ENCODE measurements at regions not wholly inside any gene's neighbourhood (a gene's known extent, or its start where the extent isn't known, plus 50 kb on each side); places are given as distances from the start of the nearest gene placed in this dataset.
"Not testable (repeated sequence)": the region's sequence is repeated elsewhere in the genome, so short reads cannot be mapped to it uniquely, and the experiment has no call there.

DNA sequence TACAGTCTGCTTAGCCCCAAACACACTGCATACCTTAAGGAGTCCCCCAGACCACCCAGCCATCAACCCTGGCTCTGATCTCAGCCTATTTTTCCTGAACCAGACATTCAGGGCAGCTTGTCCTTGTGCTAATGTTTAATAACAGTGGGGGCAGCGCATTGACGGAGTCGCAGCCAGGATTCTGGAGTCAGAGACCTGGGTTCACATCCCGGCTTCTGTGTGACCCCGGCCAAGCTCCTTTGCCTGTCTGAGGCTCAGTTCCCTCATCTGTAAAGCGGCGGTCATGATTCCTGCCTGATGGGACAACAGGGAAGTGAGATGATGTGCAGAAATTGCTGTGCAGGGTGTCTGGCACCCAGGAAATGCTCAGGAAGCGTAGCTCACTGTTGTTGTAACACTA, 63.1 kb downstream of the MATN1 start:
- no peak for DNase-seq

DNA sequence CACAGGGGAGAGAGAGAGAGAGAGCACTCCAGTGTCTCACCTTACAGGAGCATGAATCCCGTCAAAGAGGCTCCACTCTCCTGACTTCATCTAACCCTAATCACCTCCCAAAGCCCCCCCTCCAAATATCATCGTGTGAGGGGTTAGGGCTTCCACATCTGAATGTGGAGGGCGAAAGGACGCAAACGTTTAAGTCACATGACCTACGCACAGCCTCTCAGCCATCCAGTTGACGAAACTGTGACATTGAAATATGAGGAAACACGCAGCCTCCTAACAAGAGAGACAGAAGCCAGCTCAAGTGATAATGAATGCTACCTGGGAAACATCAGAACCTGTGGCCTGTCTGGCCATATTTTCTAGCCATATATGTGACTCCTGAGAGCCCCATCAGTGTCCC, 63.7 kb downstream of the MATN1 start:
- DNase-seq, result no peak

GRCh38 chr1:30658375-30658774, 65.0 kb downstream of the MATN1 start:
- DNase-seq, result not testable (repeated sequence)

GRCh38 chr1:30658014-30658336, 65.4 kb downstream of the MATN1 start:
- DNase-seq, result no peak

DNA sequence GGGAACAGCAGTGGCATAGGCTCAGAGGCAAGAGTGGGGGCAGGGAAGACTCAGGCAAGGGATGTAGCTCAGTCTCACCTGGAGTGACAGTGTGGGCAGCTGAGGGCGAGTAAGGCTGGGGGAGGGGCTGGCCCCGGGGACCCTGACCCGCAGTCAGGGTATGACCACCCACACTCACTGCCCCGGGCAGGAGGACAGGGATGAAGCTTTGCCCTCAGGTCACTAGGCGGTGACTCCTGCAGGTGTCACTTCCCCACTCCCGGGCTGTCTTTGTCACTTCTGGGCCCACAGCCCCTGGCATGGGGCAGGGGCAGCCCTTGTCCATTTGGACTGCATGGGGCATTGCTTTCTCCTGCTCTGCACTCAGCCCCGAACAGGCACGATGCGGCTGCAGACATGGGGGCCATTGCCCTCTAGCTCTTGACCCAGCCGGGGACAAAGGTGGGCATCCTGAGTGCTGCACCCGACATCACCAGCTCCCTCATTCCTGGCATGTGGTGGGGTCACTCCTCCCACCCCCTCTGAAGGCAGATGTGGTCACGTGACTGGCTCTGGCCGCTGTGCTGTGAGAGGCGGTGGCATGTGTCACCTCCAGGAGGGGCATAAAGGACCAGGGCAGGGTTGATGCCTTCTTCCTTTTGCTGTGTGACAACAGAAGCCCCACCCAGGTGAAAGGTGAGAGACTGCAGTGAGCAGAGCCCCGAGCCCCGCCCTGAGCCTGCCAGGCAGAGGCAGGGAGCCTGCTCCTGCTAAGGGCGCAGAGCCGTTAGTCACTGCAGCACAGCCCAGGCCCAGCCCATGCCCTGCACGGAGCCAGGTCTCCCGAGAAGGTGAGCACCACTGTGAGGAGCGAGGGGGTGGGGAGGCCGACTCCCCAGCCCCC, 66.0 kb downstream of the MATN1 start:
- no peak for DNase-seq

DNA sequence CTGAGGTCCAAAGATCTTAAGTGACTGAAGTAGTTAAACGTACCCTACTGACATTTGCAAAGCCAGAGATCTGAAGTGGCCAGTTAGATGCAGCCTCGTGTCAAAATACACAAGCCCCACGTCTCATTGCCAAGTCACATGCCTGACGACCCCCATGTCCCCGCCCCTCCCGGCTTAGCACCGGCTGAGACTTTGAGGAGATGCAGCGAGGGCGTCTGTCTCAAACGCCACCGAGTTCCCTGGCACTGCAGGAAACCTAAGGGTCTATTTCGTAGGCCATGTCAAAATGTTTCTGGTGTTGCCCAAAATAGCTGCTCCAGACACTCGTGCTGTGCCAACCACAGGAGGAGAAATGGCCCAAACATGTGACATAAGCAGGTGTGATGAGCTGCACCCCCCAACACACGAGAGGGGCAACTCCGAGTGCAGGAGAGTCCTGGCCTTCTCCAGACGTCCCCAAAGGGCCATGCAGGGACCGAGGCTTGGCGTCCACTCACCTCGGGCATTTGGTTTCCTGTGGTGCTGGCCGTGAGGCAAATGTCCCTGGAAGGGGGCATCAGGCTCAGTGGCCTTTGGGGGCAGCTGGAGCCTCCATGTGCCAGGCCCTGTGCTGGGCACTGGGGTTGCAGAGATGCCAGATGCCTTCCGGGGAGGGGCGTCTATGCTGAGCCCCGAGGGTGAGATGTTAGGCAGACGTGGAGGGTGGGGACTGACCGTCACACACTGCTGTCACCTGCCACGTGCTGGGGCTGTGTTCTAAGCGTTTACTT, 67.0 kb downstream of the MATN1 start:
- DNase-seq, result no peak

DNA sequence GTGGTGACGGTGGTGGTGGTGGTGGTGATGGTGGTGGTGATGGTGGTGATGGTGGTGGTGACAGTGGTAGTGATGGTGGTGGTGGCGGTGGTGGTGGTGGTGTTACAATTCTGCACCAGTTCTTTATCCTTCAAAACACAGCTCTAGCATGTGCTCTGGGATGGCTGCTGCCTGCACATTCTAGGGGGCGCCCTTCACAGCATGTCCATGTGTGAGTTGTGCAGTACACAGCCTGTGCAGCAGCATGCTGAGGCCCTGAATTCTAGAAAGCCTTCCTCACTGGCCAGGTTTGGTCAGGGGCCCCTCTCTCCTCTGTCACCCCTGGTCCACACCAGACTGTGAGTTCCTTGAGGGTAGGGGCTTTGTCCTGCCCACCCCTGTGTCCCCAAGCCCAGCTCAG, 67.7 kb downstream of the MATN1 start:
- DNase-seq, result no peak

GRCh38 chr1:30654188-30654587, 69.2 kb downstream of the MATN1 start:
- no peak for DNase-seq

DNA sequence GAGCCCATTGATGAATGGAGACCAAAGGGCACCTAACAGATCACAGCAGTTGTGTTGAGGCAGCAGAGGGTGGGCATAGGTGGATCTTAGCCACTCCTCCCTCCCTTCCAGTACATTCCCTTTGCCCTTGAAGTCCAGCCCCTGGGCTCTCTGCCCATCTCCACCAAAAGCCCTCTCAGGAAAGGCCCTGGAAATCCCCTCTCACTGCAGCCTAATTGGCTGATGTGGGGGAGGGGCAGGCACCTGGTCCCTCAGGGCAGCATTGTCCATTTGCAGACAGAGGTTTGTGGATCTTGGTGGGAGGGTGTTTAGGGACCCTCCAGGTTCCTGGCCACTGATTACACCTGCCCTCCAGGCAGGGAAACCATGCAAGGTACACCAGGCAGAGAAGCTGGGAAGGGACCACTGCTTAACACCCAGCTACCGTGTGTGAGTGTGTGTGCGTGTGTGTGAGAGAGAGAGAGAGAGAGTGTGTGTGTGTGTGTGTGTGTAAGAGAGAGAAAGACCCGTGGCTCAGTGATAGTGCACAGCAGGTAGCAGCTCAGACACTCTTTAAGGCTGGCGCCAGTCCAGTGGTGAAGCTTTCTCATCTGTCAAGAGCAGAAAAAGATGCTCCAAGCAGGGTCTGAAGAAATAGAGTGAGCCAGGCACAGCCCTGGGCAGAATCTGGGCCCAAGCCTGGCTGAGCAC, 71.1 kb downstream of the MATN1 start:
- no peak for DNase-seq

DNA sequence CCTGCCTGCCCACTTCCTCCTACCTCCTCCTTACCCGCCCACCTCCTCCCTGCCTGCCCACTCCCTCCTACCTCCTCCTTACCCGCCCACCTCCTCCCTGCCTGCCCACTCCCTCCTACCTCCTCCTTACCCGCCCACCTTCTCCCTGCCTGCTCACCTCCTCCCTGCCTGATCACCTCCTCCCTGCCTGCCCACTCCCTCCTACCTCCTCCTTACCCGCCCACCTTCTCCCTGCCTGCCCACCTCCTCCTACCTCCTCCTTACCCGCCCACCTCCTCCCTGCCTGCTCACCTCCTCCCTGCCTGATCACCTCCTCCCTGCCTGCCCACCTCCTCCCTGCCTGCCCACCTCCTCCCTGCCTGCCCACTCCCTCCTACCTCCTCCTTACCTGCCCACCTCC, 72.0 kb downstream of the MATN1 start:
- DNase-seq, result not testable (repeated sequence)

- DNase-seq, result no peak
These were observed 72.4 kb downstream of the MATN1 start for GRCh38 chr1:30650968-30651320.

DNA sequence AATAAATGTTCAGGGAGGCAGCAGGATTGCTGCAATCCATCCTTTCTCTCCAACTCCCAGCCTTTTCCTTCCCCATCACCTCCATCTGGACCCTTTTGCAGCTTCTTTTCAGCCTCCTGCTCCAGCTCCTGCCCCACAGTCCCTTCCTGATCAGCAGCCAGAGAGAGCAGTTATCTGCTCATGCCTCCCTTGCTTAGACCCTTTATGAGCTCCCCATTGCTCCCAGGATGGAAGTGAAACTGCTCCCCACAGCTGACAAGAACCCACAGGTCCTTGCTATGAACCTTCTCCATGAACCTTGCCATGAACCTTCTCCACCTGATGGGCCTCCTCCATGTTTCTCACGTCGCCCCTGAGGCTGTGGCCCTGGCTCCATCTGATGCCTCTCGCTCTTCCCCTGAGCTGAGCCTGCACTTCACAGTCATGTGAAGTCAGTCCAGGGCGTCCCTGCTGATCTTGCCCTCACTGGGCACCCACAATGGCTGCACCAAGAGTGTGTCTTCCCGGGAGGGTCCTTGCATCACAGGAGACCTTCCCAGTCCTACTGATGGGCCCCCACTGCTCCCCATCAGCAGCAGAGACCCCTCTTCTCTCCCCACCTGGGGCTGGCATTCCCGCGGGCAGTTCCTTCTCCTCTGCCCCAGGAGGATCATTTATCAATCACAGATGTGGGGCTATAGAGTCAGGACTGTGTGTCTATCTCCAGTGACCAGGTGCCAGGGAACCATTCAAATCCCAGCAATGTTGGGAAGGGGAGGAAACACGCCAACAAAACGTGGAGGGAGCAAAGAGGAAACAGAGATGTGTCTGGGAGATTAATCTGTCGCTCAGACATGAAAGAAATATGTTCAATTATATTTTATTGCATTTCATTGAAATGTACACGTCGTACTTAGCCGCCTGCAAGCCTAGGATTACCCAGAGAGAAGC, 73.1 kb downstream of the MATN1 start:
- no peak for DNase-seq

- DNase-seq, result no peak
These were observed 73.9 kb downstream of the MATN1 start for GRCh38 chr1:30649321-30649991.

DNA sequence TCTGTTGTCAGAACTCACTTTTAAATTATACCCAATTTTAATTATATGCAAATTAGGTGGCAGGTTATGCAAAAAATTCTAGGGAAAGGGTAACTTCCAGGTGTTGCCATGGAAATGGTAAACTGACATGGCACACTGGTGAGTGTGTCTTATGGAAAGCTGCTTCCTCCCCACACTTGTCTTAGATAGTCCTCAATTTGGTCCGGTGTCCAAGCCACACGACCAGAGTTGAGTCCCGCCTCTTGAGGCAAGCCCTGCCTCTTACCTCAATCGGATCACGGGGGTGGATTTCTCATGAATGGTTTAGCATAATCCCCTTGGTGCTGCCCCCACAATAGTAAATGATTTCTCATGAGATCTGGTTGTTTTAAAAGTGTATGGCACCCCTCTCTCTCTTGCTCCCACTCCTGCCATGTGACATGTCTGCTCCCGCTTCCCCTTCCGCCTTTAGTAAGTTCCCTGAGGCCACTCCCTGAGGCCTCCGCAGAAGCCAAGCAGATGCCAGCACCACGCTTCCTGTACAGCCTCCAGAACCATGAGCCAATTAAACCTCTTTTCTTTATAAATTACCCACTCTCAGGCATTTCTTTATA, 74.9 kb downstream of the MATN1 start:
- DNase-seq, result no peak

- no peak for DNase-seq
These were observed 77.6 kb downstream of the MATN1 start for GRCh38 chr1:30645807-30646206.

DNA sequence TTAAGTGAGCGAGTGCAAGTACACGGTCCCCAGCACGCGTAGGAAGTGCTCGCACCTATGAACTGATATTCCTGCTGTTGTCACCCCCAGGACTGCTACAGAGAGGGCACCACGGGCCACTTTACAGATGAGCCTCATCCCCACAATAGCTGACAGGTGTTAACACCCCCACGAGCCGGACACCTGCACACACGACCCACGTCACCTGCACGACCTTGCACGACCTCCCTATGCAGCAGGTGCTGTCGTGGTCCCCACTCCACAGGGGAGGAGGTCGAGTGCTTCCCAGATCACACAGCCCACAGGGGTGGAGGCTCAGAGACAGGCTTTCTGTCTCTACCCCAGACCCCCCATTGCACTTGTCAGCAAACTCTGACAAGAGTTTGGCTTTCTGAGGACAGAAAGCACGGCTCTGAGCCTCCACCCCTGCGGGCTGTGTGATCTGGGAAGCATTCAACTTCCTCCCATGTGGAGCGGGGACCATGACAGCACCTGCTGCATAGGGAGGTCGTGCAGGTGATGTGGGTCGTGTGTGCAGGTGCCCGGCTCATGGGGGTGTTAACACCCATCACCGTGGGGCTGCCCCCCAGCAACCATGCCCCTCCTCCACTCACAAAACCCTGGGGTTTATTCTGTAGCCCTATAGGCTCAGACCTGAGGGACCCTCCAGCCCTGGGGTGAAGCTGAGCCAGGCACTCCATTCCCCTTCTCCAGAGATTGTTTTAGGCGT, 80.8 kb downstream of the MATN1 start:
- DNase-seq, result no peak

DNA sequence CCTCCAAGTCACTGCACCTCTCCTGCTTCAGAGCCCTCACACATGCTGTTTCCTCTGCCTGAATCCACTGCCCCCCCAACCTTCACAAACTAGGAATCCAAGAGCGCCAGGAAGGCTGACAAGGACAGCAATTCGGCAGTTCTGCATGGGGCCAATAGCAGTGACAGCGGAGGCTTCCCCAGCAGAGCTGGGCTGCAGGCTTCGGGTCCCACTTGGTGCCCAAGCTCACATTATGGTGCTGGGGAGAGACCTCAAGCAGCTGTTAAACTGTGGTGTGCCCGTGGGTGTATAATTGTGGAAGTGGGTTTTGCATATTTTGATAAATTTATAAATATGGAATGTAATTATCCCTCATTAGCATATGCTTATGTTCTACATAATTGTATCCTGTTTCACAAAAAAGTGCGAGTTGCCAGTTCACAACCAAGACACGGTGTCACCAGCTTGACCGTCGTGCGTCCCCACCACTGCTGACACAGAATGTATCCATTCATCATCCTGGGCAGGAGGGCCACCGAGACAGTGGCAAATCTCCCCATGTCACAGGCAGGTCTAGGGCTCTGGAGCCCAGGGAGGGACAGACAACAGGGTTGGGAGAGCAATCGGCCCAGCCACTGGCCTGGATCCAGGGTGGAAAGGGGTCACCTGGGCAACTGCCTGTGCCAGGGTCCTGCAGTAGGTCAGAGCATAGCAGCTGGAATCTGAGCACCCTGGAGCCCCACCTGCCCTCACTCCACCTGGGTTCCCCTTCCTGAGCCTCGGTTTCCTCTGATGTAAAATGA, 81.6 kb downstream of the MATN1 start:
- no peak for DNase-seq

DNA sequence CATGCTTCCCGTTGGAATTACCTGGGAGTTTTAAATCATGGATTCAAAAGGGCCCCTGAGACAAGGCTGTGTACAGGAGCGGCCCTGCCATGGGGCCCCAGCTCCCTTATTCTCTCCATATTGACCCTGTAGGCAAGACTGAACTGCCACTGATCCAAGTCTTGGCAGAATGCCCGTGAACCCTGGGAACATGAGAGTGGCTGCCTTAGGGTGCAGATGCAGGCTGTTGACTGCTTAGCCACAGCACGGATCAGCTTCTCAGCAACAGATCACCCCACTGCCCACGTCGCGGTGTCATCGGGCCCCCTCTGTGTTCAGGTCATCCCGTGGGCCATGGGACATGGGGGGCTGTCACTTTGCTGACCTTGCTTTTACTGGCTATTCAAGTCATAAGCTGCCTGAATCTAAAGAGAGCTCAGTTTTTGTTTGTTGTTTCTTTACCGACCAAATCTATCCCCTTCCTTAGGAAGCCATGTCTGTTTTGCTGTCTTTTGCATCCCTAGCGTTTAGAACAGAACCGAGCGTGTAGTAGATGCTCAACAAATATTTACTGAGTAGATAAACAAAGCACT, 83.4 kb downstream of the MATN1 start:
- DNase-seq, result peak in 1 of 2 experiments; percentile 24

DNA sequence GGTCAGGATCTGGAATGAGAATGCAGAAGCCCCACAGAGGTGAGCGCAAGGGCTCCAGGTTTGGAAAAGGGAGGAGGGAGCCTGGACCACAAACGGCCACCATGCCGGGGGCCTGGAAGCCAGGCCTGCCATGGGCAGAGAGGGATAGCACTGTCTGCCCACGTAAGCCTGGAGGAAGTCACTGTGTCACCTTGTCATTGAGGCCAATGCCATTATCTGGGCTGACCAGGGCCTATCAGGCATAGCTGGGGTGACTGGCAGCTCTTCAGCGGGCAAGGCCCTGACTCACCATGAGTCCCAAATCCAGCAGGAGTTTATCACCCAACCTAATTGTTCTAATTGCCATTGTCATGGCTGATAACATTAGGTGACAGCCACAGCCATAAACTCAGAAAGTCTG, 84.6 kb downstream of the MATN1 start:
- DNase-seq, result no peak

- no peak for DNase-seq
These were observed 85.3 kb downstream of the MATN1 start for GRCh38 chr1:30638086-30638485.
